Tibial nerve (tissue), 4 donors: ENCODE measurements at regions not wholly inside any gene's neighbourhood (a gene's known extent, or its start where the extent isn't known, plus 50 kb on each side); places are given as distances from the start of the nearest gene placed in this dataset.

Source experiments
- DNase-seq, 2 donors: peaks; one replicate each; pipeline ENCODE4 v3.0.0-alpha.2; 2019; ENCODE audit warnings: low spot score in 2 of 2
- H3K27ac ChIP-seq, 4 donors: fragments of 200-600 bp; sonication (generic) in 3 of 4; one replicate each; pipeline ENCODE4 v1.5.1; 2017 to 2019; ENCODE audit warnings: mild to moderate bottlenecking in 1 of 4
- H3K27me3 ChIP-seq, 2 donors: fragments of 200-600 bp; sonication (generic) in 1 of 2; one replicate each; pipeline versions ENCODE4 v1.5.1 to v1.6.0; 2017 to 2019
- H3K36me3 ChIP-seq, 3 donors: fragments of 200-600 bp; sonication (generic); one replicate each; pipeline ENCODE4 v1.5.1; 2018 to 2019
- H3K4me1 ChIP-seq, 4 donors: fragments of 200-600 bp; sonication (generic) in 3 of 4; one replicate each; pipeline ENCODE4 v1.5.1; 2017 to 2019
- H3K4me3 ChIP-seq, 4 donors: fragments of 200-600 bp; sonication (generic) in 3 of 4; one replicate each; pipeline ENCODE4 v1.5.1; 2017 to 2019; ENCODE audit warnings: mild to moderate bottlenecking in 1 of 4, moderate library complexity in 1 of 4
- H3K9me3 ChIP-seq, 4 donors: fragments of 200-600 bp; sonication (generic) in 3 of 4; one replicate each; pipeline ENCODE4 v1.5.1; 2017 to 2019
- CTCF ChIP-seq, 5 experiments: fragments of 200-600 bp in 3 of 5; fragments of 450-650 bp in 2 of 5; sonication (generic) in 3 of 5; IDR thresholded peaks; one replicate each; pipeline ENCODE4 v1.5.1; 2016 to 2019; ENCODE audit warnings: antibody characterized with exemption in 5 of 5, mild to moderate bottlenecking in 3 of 5, moderate library complexity in 2 of 5
- EP300 ChIP-seq, 2 donors: sonication (generic); formaldehyde crosslinking; IDR thresholded peaks; one replicate each; pipeline ENCODE4 v1.6.1; 2017; ENCODE audit warnings: antibody characterized with exemption in 2 of 2, mild to moderate bottlenecking in 1 of 2
- POLR2A ChIP-seq, 2 donors: fragments of 450-650 bp; IDR thresholded peaks; one replicate each; pipeline ENCODE4 v1.6.1; 2017; ENCODE audit warnings: antibody characterized with exemption in 2 of 2, mild to moderate bottlenecking in 2 of 2, moderate library complexity in 2 of 2
- WGBS, 2 donors: methylation state at CpG; one replicate each; pipeline ENCODE4 v1.1.5; 2018; 5-methylcytosine and 5-hydroxymethylcytosine counted together

- Histone ChIP-seq H3K4me1 (peaks cover 0 to 9% (median 0%) of the 10 kb centered on the region in 4 donors), H3K36me3 (no peaks in the 10 kb centered on the region), H3K27me3 (no peaks in the 10 kb centered on the region), H3K27ac (no peak overlapping the region), H3K4me3 (no peak overlapping the region), H3K9me3 (no peaks in the 10 kb centered on the region)
- TF ChIP-seq POLR2A (IDR thresholded peaks at IDR 0.05) (no peak), CTCF (IDR thresholded peaks at IDR 0.05) (no peak), EP300 (IDR thresholded peaks at IDR 0.05) (no peak)
- 90 to 100% methylated on average over 1 of the region's 1 CpG for WGBS, 2 donors
- DNase-seq: no peak
Observed at GRCh38 chr12:131491155-131491554, 219.7 kb upstream of the SFSWAP start.

DNA sequence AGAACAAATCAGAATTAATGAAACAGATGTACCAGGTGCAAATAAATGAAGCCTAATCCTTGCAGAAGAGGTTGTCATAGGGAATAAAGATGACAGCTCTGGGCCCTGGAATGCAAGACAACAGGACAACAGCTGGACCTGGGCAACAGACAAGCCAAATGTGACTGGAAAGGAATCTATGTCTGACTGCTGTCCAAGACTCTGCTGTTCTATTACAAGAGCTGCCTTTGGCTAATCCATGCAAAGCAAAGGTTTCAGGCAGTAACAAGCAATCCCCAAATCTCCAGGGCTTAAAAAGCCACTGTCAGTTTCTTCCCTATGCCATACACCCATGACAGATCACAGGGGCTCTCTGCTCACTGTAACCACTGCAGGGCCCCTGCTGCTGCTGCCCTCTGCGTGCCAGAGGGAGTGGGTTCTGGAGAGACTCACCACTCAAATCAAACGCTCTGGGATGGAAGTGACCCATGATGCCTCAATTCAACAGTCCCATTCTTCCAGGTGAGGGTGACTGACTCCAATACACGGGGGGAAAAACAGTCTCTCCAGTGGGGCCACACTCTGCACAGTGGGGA is 218.9 kb upstream of the SFSWAP start:
- no peak overlapping the region for H3K27ac ChIP-seq
- H3K4me1 ChIP-seq: peaks cover 0 to 9% (median 0%) of the 10 kb centered on the region in 4 donors
- H3K4me3 ChIP-seq: no peak overlapping the region
- no peaks in the 10 kb centered on the region for H3K27me3 ChIP-seq
- 41 to 78% methylated on average over 2 to 3 of the region's 3 CpGs for WGBS, 2 donors
- DNase-seq: no peak
- H3K9me3 ChIP-seq: no peaks in the 10 kb centered on the region
- H3K36me3 ChIP-seq: no peaks in the 10 kb centered on the region
- no peak for TF ChIP-seq EP300 (IDR thresholded peaks at IDR 0.05)
- no peak for TF ChIP-seq POLR2A (IDR thresholded peaks at IDR 0.05)
- TF ChIP-seq CTCF (IDR thresholded peaks at IDR 0.05): no peak

- DNase-seq: no peak
- Histone ChIP-seq H3K27me3 (no peaks in the 10 kb centered on the region), H3K36me3 (no peaks in the 10 kb centered on the region), H3K27ac (no peak overlapping the region), H3K9me3 (no peaks in the 10 kb centered on the region), H3K4me3 (no peak overlapping the region), H3K4me1 (no peaks in the 10 kb centered on the region)
- no peak for TF ChIP-seq POLR2A (IDR thresholded peaks at IDR 0.05)
- no peak for TF ChIP-seq CTCF (IDR thresholded peaks at IDR 0.05)
- TF ChIP-seq EP300 (IDR thresholded peaks at IDR 0.05): no peak
- WGBS, 2 donors: 79 to 88% methylated on average over 8 to 15 of the region's 34 CpGs
Observed at GRCh38 chr12:131493068-131493826, 217.6 kb upstream of the SFSWAP start.

DNA sequence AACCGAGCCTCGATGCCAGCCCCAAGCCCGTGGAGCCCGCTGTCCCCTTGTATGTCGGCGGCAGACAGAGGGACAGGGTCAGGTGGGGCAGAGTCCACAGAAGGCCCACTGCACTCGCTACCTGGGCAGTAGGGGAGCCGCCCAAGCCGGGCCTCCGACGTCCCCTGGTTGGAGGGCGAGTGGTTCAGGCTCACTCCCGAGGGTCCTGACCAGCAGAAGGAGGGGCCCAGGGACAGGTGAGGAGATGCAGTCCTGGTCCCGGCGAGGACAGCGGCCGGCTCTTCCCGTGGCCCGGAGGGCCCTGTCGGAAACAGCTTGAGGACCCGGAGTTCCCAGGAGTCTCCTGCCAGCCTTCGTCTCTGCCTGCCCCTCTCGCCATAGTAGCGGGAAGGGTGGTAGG is 216.7 kb upstream of the SFSWAP start:
- no peaks in the 10 kb centered on the region for H3K4me1 ChIP-seq
- TF ChIP-seq POLR2A (IDR thresholded peaks at IDR 0.05): no peak
- no peak for TF ChIP-seq EP300 (IDR thresholded peaks at IDR 0.05)
- TF ChIP-seq CTCF (IDR thresholded peaks at IDR 0.05): no peak
- no peaks in the 10 kb centered on the region for H3K9me3 ChIP-seq
- DNase-seq: no peak
- H3K4me3 ChIP-seq: no peak overlapping the region
- no peaks in the 10 kb centered on the region for H3K27me3 ChIP-seq
- 93% methylated on average over 23 to 24 of the region's 24 CpGs for WGBS, 2 donors
- no peaks in the 10 kb centered on the region for H3K36me3 ChIP-seq
- H3K27ac ChIP-seq: no peak overlapping the region

DNA sequence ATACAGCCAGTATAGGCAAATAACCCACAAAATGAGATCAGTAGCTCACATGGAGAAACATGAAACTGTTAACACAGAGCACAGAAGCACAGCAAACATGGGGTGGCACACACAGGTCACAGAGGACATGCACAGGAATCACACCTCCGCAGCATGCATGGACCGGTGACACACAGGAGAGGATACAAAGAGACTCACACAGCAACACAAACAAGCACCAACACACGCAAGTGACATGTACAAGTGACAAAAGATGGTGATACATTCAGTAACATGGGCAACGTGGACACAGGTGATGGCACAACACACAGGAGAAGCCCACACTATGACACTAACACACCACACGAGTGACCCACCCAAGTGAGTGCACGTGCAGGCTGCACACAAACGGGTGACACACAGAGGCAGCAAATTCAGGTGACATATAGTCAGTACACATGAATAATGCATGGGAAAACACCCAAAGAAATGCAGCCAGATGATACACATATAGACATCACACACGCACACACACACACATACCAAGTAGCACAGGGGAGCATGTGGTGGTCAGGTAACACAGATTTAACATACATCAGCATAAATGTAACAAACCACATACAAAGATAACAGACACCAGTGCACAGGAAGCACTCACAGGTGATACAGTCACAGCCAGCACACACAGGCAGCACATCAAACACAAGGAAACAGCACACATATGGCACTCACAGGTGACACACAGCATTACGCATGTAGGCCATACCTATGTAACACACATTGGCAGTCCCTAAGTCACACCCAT is 216.0 kb upstream of the SFSWAP start:
- WGBS, 2 donors: 83 to 90% methylated on average over 9 of the region's 9 CpGs
- Histone ChIP-seq H3K27me3 (no peaks in the 10 kb centered on the region), H3K4me1 (no peaks in the 10 kb centered on the region), H3K9me3 (no peaks in the 10 kb centered on the region), H3K4me3 (no peak overlapping the region), H3K27ac (no peak overlapping the region), H3K36me3 (no peaks in the 10 kb centered on the region)
- no peak for DNase-seq
- TF ChIP-seq CTCF (IDR thresholded peaks at IDR 0.05) (no peak), EP300 (IDR thresholded peaks at IDR 0.05) (no peak), POLR2A (IDR thresholded peaks at IDR 0.05) (no peak)
